ENCODE measurements at regions not wholly inside any gene's neighbourhood (a gene's known extent, or its start where the extent isn't known, plus 50 kb on each side); places are given as distances from the start of the nearest gene placed in this dataset.

- Histone ChIP-seq H3K27me3 (ENCODE audit: insufficient read depth in 3 of 3, low read length in 2 of 3) (peaks cover 0 to 16% (median 0%) of the 10 kb centered on the region in 3 donors), H3K4me3 (no peak overlapping the region), H3K9me3 (no peaks in the 10 kb centered on the region), H3K4me1 (no peaks in the 10 kb centered on the region), H3K36me3 (ENCODE audit: insufficient read depth in 1 of 2, low read depth in 1 of 2) (no peaks in the 10 kb centered on the region), H3K27ac (no peak overlapping the region)
- 60 to 66% (median 60%) methylated on average over 5 of the region's 5 CpGs for WGBS, 3 donors
- DNase-seq (no peak), ATAC-seq (no peak)
- intact Hi-C loops (cut with DNase I) = no loop called here
- TF ChIP-seq CTCF (IDR thresholded peaks at IDR 0.05) = no peak
Measured at GRCh38 chrX:97766501-97767095, 882.9 kb downstream of the RPA4 start.

GRCh38 chrX:97787311-97787710, 903.6 kb downstream of the RPA4 start:
- H3K27ac ChIP-seq = no peak overlapping the region
- no peak for TF ChIP-seq CTCF (IDR thresholded peaks at IDR 0.05)
- intact Hi-C loops (cut with DNase I) = no loop called here
- H3K27me3 ChIP-seq (ENCODE audit: insufficient read depth in 3 of 3, low read length in 2 of 3) = peaks cover 0 to 5% (median 0%) of the 10 kb centered on the region in 3 donors
- H3K4me3 ChIP-seq = no peak overlapping the region
- DNase-seq = no peak
- H3K9me3 ChIP-seq = no peaks in the 10 kb centered on the region
- ATAC-seq = no peak
- H3K36me3 ChIP-seq (ENCODE audit: insufficient read depth in 1 of 2, low read depth in 1 of 2) = no peaks in the 10 kb centered on the region
- WGBS, 3 donors = 88 to 91% (median 88%) methylated on average over 2 of the region's 2 CpGs
- H3K4me1 ChIP-seq = no peaks in the 10 kb centered on the region

- TF ChIP-seq CTCF (IDR thresholded peaks at IDR 0.05) = no peak
- Histone ChIP-seq H3K4me3 (no peak overlapping the region), H3K27ac (no peak overlapping the region), H3K4me1 (no peaks in the 10 kb centered on the region), H3K27me3 (ENCODE audit: insufficient read depth in 3 of 3, low read length in 2 of 3) (peaks cover 0 to 5% (median 0%) of the 10 kb centered on the region in 3 donors), H3K9me3 (no peaks in the 10 kb centered on the region), H3K36me3 (ENCODE audit: insufficient read depth in 1 of 2, low read depth in 1 of 2) (no peaks in the 10 kb centered on the region)
- no peak for DNase-seq
- no peak for ATAC-seq
- intact Hi-C loops (cut with DNase I) = no loop called here
- WGBS, 3 donors = 80 to 86% (median 82%) methylated on average over 2 of the region's 2 CpGs
Measured at GRCh38 chrX:97787849-97788248, 904.1 kb downstream of the RPA4 start.

GRCh38 chrX:97790850-97791249, 907.1 kb downstream of the RPA4 start:
- peaks cover 0 to 5% (median 0%) of the 10 kb centered on the region in 3 donors for H3K27me3 ChIP-seq (ENCODE audit: insufficient read depth in 3 of 3, low read length in 2 of 3)
- H3K9me3 ChIP-seq = no peaks in the 10 kb centered on the region
- H3K27ac ChIP-seq = no peak overlapping the region
- no peaks in the 10 kb centered on the region for H3K36me3 ChIP-seq (ENCODE audit: insufficient read depth in 1 of 2, low read depth in 1 of 2)
- no peak for TF ChIP-seq CTCF (IDR thresholded peaks at IDR 0.05)
- DNase-seq (no peak), ATAC-seq (no peak)
- 87 to 94% (median 88%) methylated on average over 1 of the region's 1 CpG for WGBS, 3 donors
- intact Hi-C loops (cut with DNase I) = no loop called here
- H3K4me1 ChIP-seq = no peaks in the 10 kb centered on the region
- no peak overlapping the region for H3K4me3 ChIP-seq

- no peaks in the 10 kb centered on the region for H3K27me3 ChIP-seq (ENCODE audit: insufficient read depth in 3 of 3, low read length in 2 of 3)
- 76 to 95% (median 76%) methylated on average over 2 of the region's 2 CpGs for WGBS, 3 donors
- intact Hi-C loops (cut with DNase I) = loop anchor here in 1 of 2 donors (5.0 kb wide), 1 partner anchor 205 kb away; no protein-coding TSS in a partner anchor
- H3K4me3 ChIP-seq = no peak overlapping the region
- no peaks in the 10 kb centered on the region for H3K36me3 ChIP-seq (ENCODE audit: insufficient read depth in 1 of 2, low read depth in 1 of 2)
- DNase-seq (no peak), ATAC-seq (no peak)
- H3K4me1 ChIP-seq = no peaks in the 10 kb centered on the region
- H3K9me3 ChIP-seq = no peaks in the 10 kb centered on the region
- no peak overlapping the region for H3K27ac ChIP-seq
- TF ChIP-seq CTCF (IDR thresholded peaks at IDR 0.05) = no peak
Measured at GRCh38 chrX:97797076-97797475, 913.4 kb downstream of the RPA4 start.
